H1 (cell line): ENCODE measurements at regions not wholly inside any gene's neighbourhood (a gene's known extent, or its start where the extent isn't known, plus 50 kb on each side); places are given as distances from the start of the nearest gene placed in this dataset.
A peak's percentile ranks its signal among the peaks of the same experiment; 100 is the strongest.

Experiments used
- CTCF ChIA-PET: fragments of 300-600 bp; sonication (Branson Sonifier 250); formaldehyde crosslinking; loops from one replicate; lab custom pipeline; 2021; ENCODE audit not compliant: partially characterized antibody; lab: Charles Lee
- POLR2A ChIA-PET: fragments of 300-600 bp; sonication (Branson Sonifier 250); formaldehyde crosslinking; loops from one replicate; lab custom pipeline; 2021; ENCODE audit warnings: inconsistent platforms; ENCODE audit not compliant: partially characterized antibody; lab: Charles Lee
- DNase-seq, 2 experiments: peaks; one replicate each; pipeline versions ENCODE4 v3.0.0 to v3.0.0-alpha.2; 2010 to 2022; ENCODE audit warnings: low spot score in 2 of 2, low read depth in 1 of 2, mixed read lengths in 1 of 2
- FAIRE-seq: peaks from 2 replicates; lab custom pipeline; 2011; peaks lifted over from hg19 to GRCh38; lab: Jason Lieb, UNC
- H2AFZ ChIP-seq: 2 replicates; pipeline ENCODE4 v1.8.1; 2012; ENCODE audit warnings: low read length, inconsistent platforms
- H2AK5ac ChIP-seq: 2 replicates; pipeline ENCODE4 v1.6.1; 2013; ENCODE audit warnings: low read depth, low read length
- H2BK120ac ChIP-seq: replicated peaks from 2 replicates; pipeline ENCODE3; 2013; ENCODE audit warnings: low read depth, low read length, inconsistent platforms
- H2BK12ac ChIP-seq: 2 replicates; pipeline ENCODE4 v1.6.1; 2013; ENCODE audit warnings: low read depth, low read length
- H2BK15ac ChIP-seq: 2 replicates; pipeline ENCODE4 v1.6.1; 2013; ENCODE audit warnings: low read length
- H2BK20ac ChIP-seq: 2 replicates; pipeline ENCODE4 v1.6.1; 2013; ENCODE audit warnings: low read length
- H2BK5ac ChIP-seq: 2 replicates; pipeline ENCODE4 v1.6.1; 2013; ENCODE audit warnings: low read depth, low read length
- H3K14ac ChIP-seq: 2 replicates; pipeline ENCODE4 v1.6.1; 2013; ENCODE audit warnings: inconsistent platforms; ENCODE audit not compliant: insufficient read length
- H3K18ac ChIP-seq: 2 replicates; pipeline ENCODE4 v1.6.1; 2013; ENCODE audit warnings: low read length; ENCODE audit errors: extremely low read depth
- H3K23ac ChIP-seq: 2 replicates; pipeline ENCODE4 v1.6.1; 2013; ENCODE audit warnings: inconsistent platforms; ENCODE audit not compliant: insufficient read length
- H3K23me2 ChIP-seq: 2 replicates; pipeline ENCODE4 v1.6.1; 2013; ENCODE audit warnings: low read depth, low read length
- H3K27ac ChIP-seq: 2 replicates; pipeline ENCODE4 v1.6.1; 2011; ENCODE audit warnings: low read depth, low read length, inconsistent platforms
- H3K27me3 ChIP-seq, 4 experiments: replicated peaks in 1 of 4; 1 replicate in 1 of 4; 2 replicates in 3 of 4; pipeline versions ENCODE4 v1.6.1 to v1.8.1; 2011 to 2013; ENCODE audit warnings: low read length in 3 of 4, mild to moderate bottlenecking in 3 of 4, inconsistent platforms in 2 of 4, mixed read lengths in 2 of 4, moderate library complexity in 1 of 4; ENCODE audit not compliant: control insufficient read depth in 3 of 4, insufficient read depth in 3 of 4; ENCODE audit errors: extremely low read depth in 1 of 4
- H3K36me3 ChIP-seq, 4 experiments: 2 replicates each; pipeline versions ENCODE4 v1.6.1 to v1.8.1; 2011 to 2013; ENCODE audit warnings: mild to moderate bottlenecking in 4 of 4, low read length in 3 of 4, moderate library complexity in 2 of 4, control low read depth in 1 of 4, inconsistent platforms in 1 of 4; ENCODE audit not compliant: insufficient read depth in 4 of 4, control insufficient read depth in 2 of 4
- H3K4ac ChIP-seq: replicated peaks from 2 replicates; pipeline ENCODE3; 2013; ENCODE audit warnings: low read length, low read depth, mixed read lengths, inconsistent platforms; ENCODE audit not compliant: insufficient read length
- H3K4me1 ChIP-seq, 4 experiments: replicated peaks in 1 of 4; 1 replicate in 1 of 4; 2 replicates in 3 of 4; pipeline versions ENCODE4 v1.6.1 to v1.8.1; 2011 to 2013; ENCODE audit warnings: low read length in 3 of 4, inconsistent platforms in 2 of 4, mixed read lengths in 1 of 4; ENCODE audit not compliant: insufficient read depth in 4 of 4, control insufficient read depth in 3 of 4
- H3K4me2 ChIP-seq, 2 experiments: 2 replicates each; pipeline versions ENCODE4 v1.6.1 to v1.8.1; 2011 to 2013; ENCODE audit warnings: low read depth in 2 of 2, low read length in 2 of 2, control low read depth in 1 of 2, inconsistent platforms in 1 of 2, mild to moderate bottlenecking in 1 of 2; ENCODE audit not compliant: insufficient read depth in 1 of 2
- H3K4me3 ChIP-seq, 4 experiments: fragments of 200-600, 300-600 bp in 1 of 4; sonication (generic), shearing (Covaris generic), sonication (Bioruptor Twin) in 1 of 4; 2 replicates each; pipeline versions ENCODE4 v1.5.1 to v1.8.1; 2011 to 2016; ENCODE audit warnings: low read length in 4 of 4, low read depth in 3 of 4, control low read depth in 2 of 4, inconsistent platforms in 2 of 4, mild to moderate bottlenecking in 2 of 4, mixed read lengths in 1 of 4, moderate library complexity in 1 of 4; ENCODE audit not compliant: insufficient read depth in 2 of 4; ENCODE audit errors: extremely low read depth in 1 of 4
- H3K56ac ChIP-seq: replicated peaks from 2 replicates; pipeline ENCODE3; 2013; ENCODE audit warnings: low read depth, mild to moderate bottlenecking, mixed read lengths, low read length, inconsistent platforms; ENCODE audit not compliant: insufficient read length
- H3K79me1 ChIP-seq: 2 replicates; pipeline ENCODE4 v1.6.1; 2013; ENCODE audit warnings: low read depth, low read length, control low read depth
- H3K79me2 ChIP-seq, 2 experiments: 2 replicates each; pipeline versions ENCODE4 v1.6.1 to v1.8.1; 2012 to 2013; ENCODE audit warnings: low read length in 2 of 2, mild to moderate bottlenecking in 2 of 2, inconsistent platforms in 1 of 2; ENCODE audit not compliant: insufficient read depth in 2 of 2, control insufficient read depth in 1 of 2
- H3K9ac ChIP-seq, 4 experiments: replicated peaks in 1 of 4; 1 replicate in 1 of 4; 2 replicates in 3 of 4; pipeline versions ENCODE4 v1.6.1 to v1.8.1; 2011 to 2013; ENCODE audit warnings: low read depth in 3 of 4, low read length in 3 of 4, control low read depth in 2 of 4, mild to moderate bottlenecking in 2 of 4, moderate library complexity in 2 of 4, inconsistent platforms in 1 of 4; ENCODE audit errors: extremely low read depth in 1 of 4
- H3K9me3 ChIP-seq, 2 experiments: 2 replicates each; pipeline versions ENCODE4 v1.6.1 to v1.8.1; 2012 to 2013; ENCODE audit warnings: mild to moderate bottlenecking in 2 of 2, moderate library complexity in 2 of 2, control low read depth in 1 of 2, inconsistent platforms in 1 of 2, low read depth in 1 of 2, low read length in 1 of 2, mixed read lengths in 1 of 2; ENCODE audit not compliant: insufficient read depth in 2 of 2
- H4K20me1 ChIP-seq, 2 experiments: replicated peaks in 1 of 2; 2 replicates each; pipeline versions ENCODE3 to v1.8.1; 2011 to 2013; ENCODE audit warnings: inconsistent platforms in 2 of 2, low read length in 2 of 2, mild to moderate bottlenecking in 1 of 2; ENCODE audit not compliant: insufficient read depth in 2 of 2, control insufficient read depth in 1 of 2
- H4K5ac ChIP-seq: 2 replicates; pipeline ENCODE4 v1.6.1; 2013; ENCODE audit warnings: low read length, low read depth, mixed read lengths, inconsistent platforms; ENCODE audit not compliant: insufficient read length
- H4K8ac ChIP-seq: 2 replicates; pipeline ENCODE4 v1.8.0; 2013; ENCODE audit warnings: mild to moderate bottlenecking, moderate library complexity, low read length, inconsistent platforms; ENCODE audit not compliant: insufficient read depth; ENCODE audit errors: extremely low read depth
- H4K91ac ChIP-seq: replicated peaks from 2 replicates; pipeline ENCODE3; 2013; ENCODE audit warnings: low read length, mixed read lengths, inconsistent platforms; ENCODE audit not compliant: insufficient read length
- CHD1 ChIP-seq: IDR thresholded peaks from 2 replicates; pipeline ENCODE4 v1.6.1; 2012; ENCODE audit warnings: low read depth, low read length, improper control_type of control experiment
- MAFK ChIP-seq: IDR thresholded peaks from 2 replicates; pipeline ENCODE4 v1.6.1; 2012; ENCODE audit warnings: low read depth, mild to moderate bottlenecking, improper control_type of control experiment, low read length
- TCF12 ChIP-seq: IDR thresholded peaks from 2 replicates; pipeline ENCODE4 v1.6.1; 2011; ENCODE audit warnings: low read depth, mild to moderate bottlenecking, low read length
- WGBS, 2 experiments: shearing (Covaris generic) in 1 of 2; methylation state at CpG; one replicate each; pipeline versions ENCODE4 v1.1.6 to v1.1.7; 2013 to 2015; ENCODE audit warnings: low lambda C conversion rate in 2 of 2, mixed read lengths in 2 of 2, inconsistent platforms in 1 of 2, low coverage in 1 of 2, missing lambda C conversion rate in 1 of 2; ENCODE audit not compliant: insufficient replicate concordance in 2 of 2, insufficient coverage in 1 of 2, insufficient read length in 1 of 2; ENCODE audit errors: extremely low coverage in 1 of 2, missing lambda C conversion rate in 1 of 2; 5-methylcytosine and 5-hydroxymethylcytosine counted together

DNA sequence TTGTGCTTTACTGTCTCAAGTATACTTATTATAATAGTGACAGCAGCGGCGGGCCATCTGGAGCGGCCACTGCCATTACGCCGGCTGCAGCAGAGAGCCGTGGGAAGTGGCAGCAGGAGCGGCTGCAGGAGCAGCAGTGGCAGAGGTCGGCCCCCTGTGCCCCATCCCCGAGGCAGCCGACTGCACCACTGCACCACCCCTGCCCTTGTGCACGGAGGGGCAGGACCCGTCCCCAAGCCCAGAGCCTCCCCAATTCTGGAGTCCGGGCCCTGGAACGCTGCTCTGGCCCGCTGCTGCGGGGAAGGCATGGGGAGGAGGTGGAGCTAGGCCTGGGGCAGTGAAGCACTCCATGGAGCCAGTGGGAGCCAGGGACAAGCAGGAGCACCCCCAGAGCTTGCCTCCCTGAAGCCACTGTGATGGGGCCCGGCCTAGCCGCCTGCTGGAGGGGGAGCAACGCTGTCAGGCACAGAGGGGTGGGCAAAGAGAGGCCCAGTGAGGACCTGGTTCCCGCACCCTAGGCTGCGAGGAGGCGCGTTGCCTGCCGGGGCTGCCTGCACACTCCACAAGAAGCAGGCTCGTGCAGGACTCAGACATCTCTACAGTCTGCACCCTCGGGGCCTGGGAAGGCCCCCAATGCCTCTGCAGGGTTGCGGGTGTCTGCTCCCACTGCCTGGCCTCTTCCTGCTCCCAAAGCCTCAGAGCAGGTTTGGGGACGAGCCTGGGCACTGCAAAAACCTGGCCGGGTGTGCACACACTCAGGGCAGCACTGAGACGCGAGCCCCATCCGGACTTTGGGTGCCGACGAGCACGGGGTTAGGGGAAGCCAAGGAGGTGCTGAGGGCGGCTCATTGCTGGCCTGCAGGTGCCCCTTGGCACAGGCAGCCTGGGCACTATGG is 74.2 kb upstream of the RASSF8 start:
- no peak for FAIRE-seq
- Histone ChIP-seq H4K91ac (peak overlapping the region; percentile 91), H2AFZ (peak overlapping the region; percentile 45; the same call in 1 of the 2 replicates), H3K23me2 (no peaks in the 10 kb centered on the region), H3K4me2 (no peak overlapping the region), H4K20me1 (no peaks in the 10 kb centered on the region), H2BK120ac (no peak overlapping the region), H3K18ac (peak overlapping the region; percentile 56; the same call in 1 of the 2 replicates), H2AK5ac (no peak overlapping the region), H3K79me1 (no peaks in the 10 kb centered on the region), H3K79me2 (no peaks in the 10 kb centered on the region), H3K9me3 (no peaks in the 10 kb centered on the region), H3K56ac (no peak overlapping the region), H2BK15ac (peak overlapping the region; percentile 95; the same call in 1 of the 2 replicates), H3K9ac (no peak overlapping the region), H3K23ac (no peak overlapping the region), H3K4ac (no peak overlapping the region), H4K8ac (peak overlapping the region; percentile 76), H4K5ac (no peak overlapping the region), H3K4me1 (peaks cover 0 to 12% (median 6%) of the 10 kb centered on the region in 4 experiments), H2BK12ac (peak overlapping the region; percentile 82; the same call in 1 of the 2 replicates), H2BK5ac (peak overlapping the region; percentile 8; the same call in 1 of the 2 replicates), H2BK20ac (peak overlapping the region; percentile 97; the same call in 1 of the 2 replicates), H3K4me3 (no peak overlapping the region), H3K27me3 (no peaks in the 10 kb centered on the region), H3K14ac (no peak overlapping the region), H3K36me3 (no peaks in the 10 kb centered on the region), H3K27ac (no peak overlapping the region)
- ChIA-PET CTCF (no interaction called here), POLR2A (no interaction called here)
- peak in 1 of 2 experiments; percentile 50 for DNase-seq
- TF ChIP-seq TCF12: no peak
- no peak for TF ChIP-seq CHD1
- TF ChIP-seq MAFK: no peak
- 95% methylated on average over 32 of the region's 36 CpGs; no CpG with 5 or more reads in 1 of the 2 experiments for WGBS, 2 experiments
